GM19455 (cell line): ENCODE measurements at regions not wholly inside any gene's neighbourhood (a gene's known extent, or its start where the extent isn't known, plus 50 kb on each side); places are given as distances from the start of the nearest gene placed in this dataset.
A peak's percentile ranks its signal among the peaks of the same experiment; 100 is the strongest.

ENCODE experiments used
- ATAC-seq: cut with Tn5 transposase; IDR thresholded peaks from one replicate; pipeline ENCODE4 v1.9.1; 2021; ENCODE audit not compliant: unreplicated experiment

GRCh38 chr7:17679458-17679857 is 260.8 kb downstream of the SNX13 start:
- no peak for ATAC-seq

- ATAC-seq, result no peak
These were observed 260.3 kb downstream of the SNX13 start for GRCh38 chr7:17680026-17680425.

GRCh38 chr7:17680943-17681351 is 259.3 kb downstream of the SNX13 start:
- no peak for ATAC-seq

GRCh38 chr7:17681965-17682364 is 258.3 kb downstream of the SNX13 start:
- no peak for ATAC-seq

GRCh38 chr7:17682586-17682985 is 257.7 kb downstream of the SNX13 start:
- no peak for ATAC-seq

- no peak for ATAC-seq
These were observed 255.2 kb downstream of the SNX13 start for GRCh38 chr7:17685141-17685540.

GRCh38 chr7:17687361-17687760 is 252.9 kb downstream of the SNX13 start:
- no peak for ATAC-seq

- no peak for ATAC-seq
These were observed 250.9 kb downstream of the SNX13 start for GRCh38 chr7:17689361-17689902.

- ATAC-seq, result peak; percentile 69
These were observed 250.3 kb downstream of the SNX13 start for GRCh38 chr7:17690030-17690429.

GRCh38 chr7:17696422-17696821 is 243.9 kb downstream of the SNX13 start:
- ATAC-seq, result no peak

- ATAC-seq, result no peak
These were observed 243.0 kb downstream of the SNX13 start for GRCh38 chr7:17697128-17697881.

GRCh38 chr7:17699696-17700095 is 240.6 kb downstream of the SNX13 start:
- ATAC-seq, result no peak

- no peak for ATAC-seq
These were observed 240.2 kb downstream of the SNX13 start for GRCh38 chr7:17700138-17700537.

GRCh38 chr7:17706275-17706674 is 234.0 kb downstream of the SNX13 start:
- no peak for ATAC-seq

GRCh38 chr7:17706734-17707133 is 233.6 kb downstream of the SNX13 start:
- no peak for ATAC-seq

GRCh38 chr7:17709127-17709526 is 231.2 kb downstream of the SNX13 start:
- ATAC-seq, result no peak

- ATAC-seq, result no peak
These were observed 230.7 kb downstream of the SNX13 start for GRCh38 chr7:17709599-17709998.

- no peak for ATAC-seq
These were observed 230.0 kb downstream of the SNX13 start for GRCh38 chr7:17710312-17710711.

GRCh38 chr7:17713584-17713983 is 226.7 kb downstream of the SNX13 start:
- no peak for ATAC-seq

GRCh38 chr7:17716816-17717215 is 223.5 kb downstream of the SNX13 start:
- ATAC-seq, result no peak

GRCh38 chr7:17719998-17720397 is 220.3 kb downstream of the SNX13 start:
- no peak for ATAC-seq

- no peak for ATAC-seq
These were observed 218.5 kb downstream of the SNX13 start for GRCh38 chr7:17721736-17722285.

- ATAC-seq, result no peak
These were observed 217.5 kb downstream of the SNX13 start for GRCh38 chr7:17722798-17723197.
